DMS114 treated with DMSO at 0.1 percent for 48 hours (cell line): ENCODE measurements at regions not wholly inside any gene's neighbourhood (a gene's known extent, or its start where the extent isn't known, plus 50 kb on each side); places are given as distances from the start of the nearest gene placed in this dataset.

ENCODE experiments used
- DNase-seq: peaks from one replicate; lab custom pipeline; 2025; ENCODE audit not compliant: unreplicated experiment; lab: John Stamatoyannopoulos, UW

DNA sequence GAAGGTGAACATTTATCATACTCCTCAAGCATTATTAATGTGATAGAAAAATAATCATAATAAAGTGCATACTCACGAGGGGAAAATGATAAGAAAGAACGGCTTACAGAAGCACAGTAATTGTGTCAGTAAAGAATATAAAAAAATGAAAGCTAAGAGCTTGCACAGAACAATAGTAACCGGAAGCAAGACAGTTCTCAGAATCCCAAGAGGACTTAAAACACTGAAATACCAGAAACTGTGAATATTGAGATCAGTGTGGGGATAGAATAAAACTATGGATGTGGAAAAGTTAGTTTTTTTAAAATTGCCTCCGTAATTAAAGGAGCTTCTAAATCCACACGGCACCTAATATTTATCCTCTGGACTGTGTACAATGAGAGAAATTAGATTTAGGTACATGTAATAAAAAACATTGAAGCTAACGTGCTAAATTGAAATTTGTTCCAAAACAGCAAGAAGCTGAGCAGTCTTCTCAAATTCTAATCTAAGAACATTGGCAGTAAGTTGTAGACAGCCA is 482.7 kb downstream of the SLITRK6 start:
- no peak for DNase-seq

DNA sequence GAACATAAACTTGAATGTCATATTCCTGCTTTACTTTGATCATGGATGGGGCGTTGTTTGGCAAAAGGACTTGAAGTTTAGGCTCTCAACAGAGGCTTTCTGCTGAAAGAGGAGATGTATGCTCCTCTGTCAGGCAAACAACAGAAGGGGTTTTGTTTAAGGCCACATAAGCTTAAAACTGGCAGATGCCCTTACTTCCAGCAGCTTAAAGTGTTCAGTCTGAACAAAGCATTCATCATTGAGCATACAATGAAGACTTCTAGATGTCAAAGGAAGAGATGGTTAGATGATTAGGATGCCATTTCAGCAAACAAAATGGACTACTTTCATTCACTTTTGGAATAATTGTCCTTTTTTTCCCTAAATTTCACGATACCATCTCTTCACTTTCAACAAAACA is 484.5 kb downstream of the SLITRK6 start:
- DNase-seq = no peak

- DNase-seq = peak; percentile 73
Observed at GRCh38 chr13:85313761-85314503, 485.3 kb downstream of the SLITRK6 start.

- DNase-seq = no peak
Observed at GRCh38 chr13:85312071-85312470, 487.1 kb downstream of the SLITRK6 start.

DNA sequence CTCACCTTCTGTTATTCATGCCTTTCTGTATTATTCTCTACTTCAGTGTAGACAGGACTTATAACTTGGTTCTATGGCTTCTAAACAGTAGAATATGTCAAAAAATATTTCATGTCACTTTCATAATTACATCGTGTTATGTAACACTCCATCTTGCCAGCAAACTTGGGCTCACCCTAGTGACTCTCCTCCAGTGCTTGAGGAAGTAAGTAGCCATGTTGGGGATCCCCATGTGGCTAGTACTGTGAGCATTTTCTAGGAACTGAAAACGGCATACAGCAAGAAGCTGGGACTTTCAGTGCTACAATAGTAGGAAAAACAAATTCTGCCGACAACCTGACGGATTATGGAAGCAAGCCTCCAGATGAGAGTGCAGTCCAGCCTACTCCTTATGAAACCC is 495.6 kb downstream of the SLITRK6 start:
- no peak for DNase-seq

DNA sequence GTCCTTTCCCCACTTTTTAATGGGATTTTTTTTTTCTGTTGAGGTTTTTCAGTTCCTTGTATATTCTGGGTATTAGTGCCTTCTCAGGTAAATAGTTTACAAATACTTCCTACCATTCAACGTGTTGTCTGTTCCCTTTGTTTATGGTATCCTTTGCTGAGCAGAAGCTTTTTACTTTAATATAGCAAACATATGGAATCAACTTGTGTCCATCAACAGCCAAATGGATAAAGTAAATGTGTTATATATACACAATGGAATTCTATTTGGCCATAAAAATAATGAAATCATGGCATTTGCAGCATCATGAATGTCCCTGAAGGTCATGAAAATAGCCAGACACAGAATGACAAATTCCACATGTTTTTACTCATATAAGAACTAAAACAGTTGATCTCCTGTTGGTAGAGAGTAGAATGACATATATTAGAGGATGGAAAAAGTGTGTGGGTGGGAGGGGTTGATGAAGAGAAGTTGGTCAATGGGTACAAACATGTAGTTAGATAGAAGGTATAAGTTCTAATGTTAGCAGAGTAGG is 500.8 kb downstream of the SLITRK6 start:
- DNase-seq = peak; percentile 73

GRCh38 chr13:85288698-85289097 is 510.5 kb downstream of the SLITRK6 start:
- no peak for DNase-seq

GRCh38 chr13:85287528-85287927 is 511.7 kb downstream of the SLITRK6 start:
- DNase-seq = no peak

DNA sequence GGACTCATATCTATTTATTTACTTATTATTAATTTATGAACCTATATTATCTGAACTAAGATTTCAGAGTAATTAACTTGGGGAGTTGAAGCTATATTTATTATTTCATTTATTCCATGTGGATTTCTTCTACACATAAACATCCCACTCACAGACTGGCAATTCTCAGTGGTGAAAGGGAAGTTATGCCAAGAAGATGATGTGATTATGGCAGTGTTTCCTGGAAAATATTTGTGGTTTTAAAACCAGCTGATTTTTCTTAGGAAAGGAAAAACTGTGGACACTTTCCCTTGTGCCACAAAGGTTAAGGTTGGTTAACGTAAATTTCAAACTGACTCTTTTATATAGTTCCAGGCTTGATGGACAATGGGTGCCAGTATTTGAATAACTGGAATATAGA is 513.1 kb downstream of the SLITRK6 start:
- no peak for DNase-seq

- no peak for DNase-seq
Observed at GRCh38 chr13:85284349-85284748, 514.9 kb downstream of the SLITRK6 start.

GRCh38 chr13:85283408-85283807 is 515.8 kb downstream of the SLITRK6 start:
- DNase-seq = peak; percentile 73

- DNase-seq = no peak
Observed at GRCh38 chr13:85282876-85283275, 516.3 kb downstream of the SLITRK6 start.

DNA sequence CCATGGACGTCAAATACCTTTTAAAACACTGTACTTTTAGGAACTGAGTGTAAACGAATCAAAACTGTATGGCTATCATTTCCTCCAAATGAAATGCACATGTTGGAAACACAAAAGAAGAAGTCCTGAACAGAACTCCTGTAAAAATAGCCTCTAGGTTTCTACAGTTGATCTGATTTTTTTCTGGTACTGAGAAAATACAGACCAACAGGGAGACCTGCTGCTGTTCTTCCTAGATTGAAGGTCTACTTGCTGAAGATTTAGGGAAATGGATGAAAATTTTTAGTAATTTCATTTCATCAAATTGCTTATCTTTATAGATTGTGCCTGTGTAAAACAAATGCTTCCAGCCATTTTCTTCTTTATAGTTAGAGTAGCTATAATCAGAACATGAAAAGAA is 520.4 kb downstream of the SLITRK6 start:
- peak; percentile 60 for DNase-seq

DNA sequence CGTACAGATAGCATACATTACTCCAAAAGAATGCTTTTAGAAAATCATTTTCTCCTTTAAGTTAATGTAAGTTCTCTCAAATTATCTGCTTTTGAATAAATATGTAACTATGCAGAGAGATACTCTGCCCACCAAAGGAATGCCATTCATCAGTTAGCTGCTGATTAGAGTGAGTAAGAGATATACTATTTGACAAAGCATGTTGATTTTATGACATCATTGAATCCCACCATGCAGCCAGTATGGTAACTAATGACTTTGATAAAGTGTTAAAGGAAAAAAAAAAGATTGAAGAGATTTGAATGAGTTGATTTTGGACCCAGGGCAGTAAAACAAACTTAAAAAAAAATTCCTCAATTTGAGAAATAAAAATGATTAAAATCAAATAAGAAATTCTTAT is 521.5 kb downstream of the SLITRK6 start:
- DNase-seq = peak; percentile 87

GRCh38 chr13:85266771-85267170 is 532.4 kb downstream of the SLITRK6 start:
- no peak for DNase-seq

DNA sequence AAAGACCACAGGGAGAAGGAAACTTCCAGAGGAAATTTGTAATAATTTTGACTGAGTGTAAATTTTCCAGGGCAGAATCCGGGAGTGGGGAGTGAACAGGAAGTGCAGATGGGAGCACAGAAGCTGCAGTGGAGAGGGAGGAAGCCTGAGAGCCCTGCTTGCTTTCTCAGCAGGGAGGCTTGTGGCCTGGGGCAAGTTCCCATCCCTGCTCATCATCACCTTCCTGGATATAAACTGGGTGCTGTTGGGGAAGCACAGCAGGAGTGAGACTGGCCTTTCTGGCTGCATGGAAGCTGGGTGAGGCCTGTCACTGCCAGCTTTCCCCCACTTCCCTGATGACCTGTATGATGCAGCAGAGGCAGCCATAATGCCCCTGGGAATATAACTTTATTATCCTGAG is 532.9 kb downstream of the SLITRK6 start:
- DNase-seq = no peak

DNA sequence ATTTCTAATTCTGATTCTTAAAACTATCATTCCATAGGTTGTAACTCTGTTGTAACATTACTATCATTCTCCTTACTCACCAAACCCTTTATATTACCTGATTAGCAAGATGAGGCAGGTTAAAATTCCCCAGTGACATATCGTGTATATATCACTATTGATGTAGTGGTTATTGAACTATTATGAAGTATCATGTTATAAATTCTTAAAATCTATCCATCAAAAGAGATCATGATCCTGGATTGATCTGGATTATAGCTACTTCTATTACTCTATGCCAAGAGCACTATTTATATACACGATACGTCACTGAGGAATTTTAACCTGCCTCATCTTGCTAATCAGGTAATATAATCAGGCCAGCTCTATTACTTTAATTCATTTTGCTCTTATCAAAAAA is 533.9 kb downstream of the SLITRK6 start:
- no peak for DNase-seq

GRCh38 chr13:85262499-85262898 is 536.7 kb downstream of the SLITRK6 start:
- DNase-seq = no peak

DNA sequence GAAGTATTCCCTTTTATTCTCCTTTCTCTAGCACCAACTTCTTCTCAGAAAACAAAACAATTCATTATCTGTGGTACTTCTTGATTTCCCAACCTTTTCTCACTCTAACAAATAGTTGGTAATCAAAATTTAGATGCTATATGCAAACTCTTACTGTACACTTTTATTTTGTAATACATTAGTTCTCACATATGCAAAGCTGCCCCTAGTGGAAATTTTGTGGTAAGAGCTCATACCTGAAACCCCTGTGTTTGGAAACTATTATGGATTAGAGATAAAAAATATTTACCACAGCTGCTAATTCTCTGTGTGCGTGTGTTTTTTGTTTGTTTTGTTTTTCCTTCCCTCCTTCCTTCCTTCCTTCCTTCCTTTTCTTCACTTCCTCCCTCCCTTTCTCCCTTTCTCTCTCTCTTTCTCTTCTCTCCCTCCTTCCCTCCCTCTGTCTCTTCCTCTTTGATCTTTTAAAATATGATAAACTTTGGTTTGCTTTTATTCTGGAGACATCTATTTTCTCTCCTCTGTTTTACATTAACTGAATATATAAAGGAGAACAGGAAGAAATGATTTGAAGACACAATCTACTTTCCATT is 537.4 kb downstream of the SLITRK6 start:
- DNase-seq = no peak

- no peak for DNase-seq
Observed at GRCh38 chr13:85260896-85261295, 538.3 kb downstream of the SLITRK6 start.

DNA sequence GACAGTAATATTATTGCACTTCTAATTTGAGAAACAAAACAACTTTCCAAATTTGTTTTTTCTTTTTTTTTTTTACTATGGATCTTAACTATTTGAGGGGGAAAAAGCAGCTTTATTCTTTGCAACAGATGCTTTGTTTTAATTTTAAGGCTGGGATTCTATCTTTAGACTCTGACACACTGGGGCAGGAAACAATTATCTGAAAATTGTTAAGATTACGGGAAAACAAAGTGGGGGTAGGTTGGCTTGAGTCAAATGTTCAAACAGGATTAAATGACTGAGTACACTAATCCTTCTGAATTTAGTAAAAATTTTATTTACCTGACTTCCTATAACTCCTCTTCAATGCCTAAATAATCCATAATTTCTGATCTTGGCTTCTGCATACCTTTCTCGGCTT is 543.2 kb downstream of the SLITRK6 start:
- DNase-seq = no peak

GRCh38 chr13:85254641-85255040 is 544.6 kb downstream of the SLITRK6 start:
- no peak for DNase-seq
